ENCODE measurements at regions not wholly inside any gene's neighbourhood (a gene's known extent, or its start where the extent isn't known, plus 50 kb on each side); places are given as distances from the start of the nearest gene placed in this dataset.

- TF ChIP-seq CTCF (IDR thresholded peaks at IDR 0.05): no peak
- TF ChIP-seq POLR2A (IDR thresholded peaks at IDR 0.05): no peak
Observed at GRCh38 chr1:4935807-4936206, 281.4 kb downstream of the AJAP1 start.
